ENCODE measurements at regions not wholly inside any gene's neighbourhood (a gene's known extent, or its start where the extent isn't known, plus 50 kb on each side); places are given as distances from the start of the nearest gene placed in this dataset.

DNA sequence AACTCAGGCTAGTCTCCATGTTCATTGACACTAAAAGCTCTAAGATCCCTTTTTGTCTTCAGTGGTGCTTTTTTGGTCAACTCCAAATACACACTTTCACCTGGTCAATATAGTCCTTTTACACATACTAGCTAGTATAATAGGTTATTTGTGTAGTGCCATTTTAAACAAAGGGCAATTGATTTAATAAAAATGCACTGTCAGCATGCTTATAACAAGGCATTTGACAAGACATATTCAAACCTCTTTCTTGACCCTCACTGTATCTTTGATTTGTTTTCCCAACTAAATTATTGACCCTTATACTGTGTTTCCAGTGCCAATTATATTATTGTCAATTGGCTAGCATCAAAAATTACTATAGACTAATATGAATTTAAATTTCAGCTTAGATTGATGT is 1117.6 kb upstream of the DDX18 start:
- Mint-ChIP-seq H3K4me3 (ENCODE audit: unreplicated experiment) (no peak overlapping the region), H3K27me3 (ENCODE audit: low read depth, unreplicated experiment) (no peaks in the 10 kb centered on the region), H3K27ac (ENCODE audit: unreplicated experiment) (no peak overlapping the region), H3K4me1 (ENCODE audit: low read depth, unreplicated experiment) (no peaks in the 10 kb centered on the region), H3K9me3 (ENCODE audit: unreplicated experiment) (no peaks in the 10 kb centered on the region), H3K36me3 (ENCODE audit: low read depth, unreplicated experiment) (no peaks in the 10 kb centered on the region)
- Histone ChIP-seq H3K79me2 (ENCODE audit: insufficient read depth, low read length) (no peaks in the 10 kb centered on the region), H2AFZ (ENCODE audit: low read depth, low read length) (no peak overlapping the region), H3K27ac (ENCODE audit: low read depth, low read length) (no peak overlapping the region), H3K4me1 (ENCODE audit: insufficient read depth, low read length) (no peaks in the 10 kb centered on the region), H3K9ac (ENCODE audit: low read length) (no peak overlapping the region), H3K36me3 (ENCODE audit: insufficient read depth, low read length) (no peaks in the 10 kb centered on the region), H3K9me3 (ENCODE audit: insufficient read depth, low read depth, low read length) (no peaks in the 10 kb centered on the region), H3K27me3 (ENCODE audit: insufficient read depth, low read length) (no peaks in the 10 kb centered on the region), H4K20me1 (ENCODE audit: insufficient read depth, low read length) (no peaks in the 10 kb centered on the region), H3K4me2 (ENCODE audit: low read length) (no peak overlapping the region), H3K4me3 (ENCODE audit: insufficient read depth, low read depth, low read length) (no peak overlapping the region)
- DNase-seq (ENCODE audit: low read depth) (no peak), FAIRE-seq (peak; percentile 39)
- TF ChIP-seq, protein P1, sequence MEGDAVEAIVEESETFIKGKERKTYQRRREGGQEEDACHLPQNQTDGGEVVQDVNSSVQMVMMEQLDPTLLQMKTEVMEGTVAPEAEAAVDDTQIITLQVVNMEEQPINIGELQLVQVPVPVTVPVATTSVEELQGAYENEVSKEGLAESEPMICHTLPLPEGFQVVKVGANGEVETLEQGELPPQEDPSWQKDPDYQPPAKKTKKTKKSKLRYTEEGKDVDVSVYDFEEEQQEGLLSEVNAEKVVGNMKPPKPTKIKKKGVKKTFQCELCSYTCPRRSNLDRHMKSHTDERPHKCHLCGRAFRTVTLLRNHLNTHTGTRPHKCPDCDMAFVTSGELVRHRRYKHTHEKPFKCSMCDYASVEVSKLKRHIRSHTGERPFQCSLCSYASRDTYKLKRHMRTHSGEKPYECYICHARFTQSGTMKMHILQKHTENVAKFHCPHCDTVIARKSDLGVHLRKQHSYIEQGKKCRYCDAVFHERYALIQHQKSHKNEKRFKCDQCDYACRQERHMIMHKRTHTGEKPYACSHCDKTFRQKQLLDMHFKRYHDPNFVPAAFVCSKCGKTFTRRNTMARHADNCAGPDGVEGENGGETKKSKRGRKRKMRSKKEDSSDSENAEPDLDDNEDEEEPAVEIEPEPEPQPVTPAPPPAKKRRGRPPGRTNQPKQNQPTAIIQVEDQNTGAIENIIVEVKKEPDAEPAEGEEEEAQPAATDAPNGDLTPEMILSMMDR (IDR thresholded peaks at IDR 0.05; ENCODE audit: insufficient read depth, low read depth, low read length), result no peak
- TF ChIP-seq EZH2 (IDR thresholded peaks at IDR 0.05; ENCODE audit: insufficient read depth, low read length), result no peak

DNA sequence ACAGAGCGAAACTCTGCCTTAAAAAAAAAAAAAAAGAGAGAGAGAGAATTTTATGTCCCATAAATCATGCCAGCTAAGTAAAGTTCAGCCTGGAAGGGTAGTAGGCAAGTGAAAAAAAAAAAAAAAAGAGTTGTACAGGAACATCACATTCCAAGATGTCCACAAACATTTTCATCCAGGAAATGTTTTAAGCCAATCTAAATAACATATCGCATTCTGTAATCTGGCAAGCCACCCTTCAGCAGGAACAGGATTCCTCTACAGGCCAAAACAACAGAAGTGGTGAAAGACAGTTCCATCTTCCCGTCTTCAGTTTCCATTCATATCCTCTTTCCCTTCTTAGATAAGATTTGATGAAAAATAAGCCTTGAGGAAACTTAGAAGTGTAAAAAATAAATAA is 1108.1 kb upstream of the DDX18 start:
- no peaks in the 10 kb centered on the region for H3K79me2 ChIP-seq (ENCODE audit: insufficient read depth, low read length)
- Mint-ChIP-seq H3K9me3 (ENCODE audit: unreplicated experiment) (peaks cover 2% of the 10 kb centered on the region), H3K27me3 (ENCODE audit: low read depth, unreplicated experiment) (no peaks in the 10 kb centered on the region), H3K36me3 (ENCODE audit: low read depth, unreplicated experiment) (no peaks in the 10 kb centered on the region), H3K4me1 (ENCODE audit: low read depth, unreplicated experiment) (no peaks in the 10 kb centered on the region), H3K4me3 (ENCODE audit: unreplicated experiment) (no peak overlapping the region), H3K27ac (ENCODE audit: unreplicated experiment) (no peak overlapping the region)
- H3K9me3 ChIP-seq (ENCODE audit: insufficient read depth, low read depth, low read length), result no peaks in the 10 kb centered on the region
- no peaks in the 10 kb centered on the region for H4K20me1 ChIP-seq (ENCODE audit: insufficient read depth, low read length)
- no peak overlapping the region for H3K27ac ChIP-seq (ENCODE audit: low read depth, low read length)
- no peaks in the 10 kb centered on the region for H3K27me3 ChIP-seq (ENCODE audit: insufficient read depth, low read length)
- H2AFZ ChIP-seq (ENCODE audit: low read depth, low read length), result no peak overlapping the region
- no peak for TF ChIP-seq EZH2 (IDR thresholded peaks at IDR 0.05; ENCODE audit: insufficient read depth, low read length)
- TF ChIP-seq, protein P1 (IDR thresholded peaks at IDR 0.05; ENCODE audit: insufficient read depth, low read depth, low read length), result no peak
- DNase-seq (ENCODE audit: low read depth) (no peak), FAIRE-seq (no peak)
- H3K36me3 ChIP-seq (ENCODE audit: insufficient read depth, low read length), result no peaks in the 10 kb centered on the region
- H3K9ac ChIP-seq (ENCODE audit: low read length), result no peak overlapping the region
- no peak overlapping the region for H3K4me3 ChIP-seq (ENCODE audit: insufficient read depth, low read depth, low read length)
- no peak overlapping the region for H3K4me2 ChIP-seq (ENCODE audit: low read length)
- H3K4me1 ChIP-seq (ENCODE audit: insufficient read depth, low read length), result no peaks in the 10 kb centered on the region

DNA sequence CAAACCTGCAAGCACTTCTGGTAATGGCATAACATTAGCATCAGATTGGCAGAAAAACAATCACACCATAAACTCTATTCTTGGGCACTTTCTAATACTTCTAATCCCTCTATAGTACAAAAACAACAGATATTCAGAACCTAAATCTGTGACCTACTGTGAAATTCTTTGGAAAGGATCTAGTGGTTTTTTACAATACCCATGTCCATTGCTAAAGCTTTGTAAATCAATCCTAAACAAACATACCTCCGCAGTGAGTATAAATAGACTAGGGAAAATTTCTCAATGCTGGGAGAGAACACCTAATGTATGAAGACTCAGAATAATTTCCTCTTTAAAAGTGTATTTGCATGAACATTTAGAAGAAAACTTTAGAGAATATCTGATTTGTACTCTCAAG is 1098.5 kb upstream of the DDX18 start:
- no peak overlapping the region for H3K27ac ChIP-seq (ENCODE audit: low read depth, low read length)
- H3K27me3 ChIP-seq (ENCODE audit: insufficient read depth, low read length), result no peaks in the 10 kb centered on the region
- no peak overlapping the region for H3K4me2 ChIP-seq (ENCODE audit: low read length)
- no peaks in the 10 kb centered on the region for H3K79me2 ChIP-seq (ENCODE audit: insufficient read depth, low read length)
- H3K9ac ChIP-seq (ENCODE audit: low read length), result no peak overlapping the region
- H3K4me3 Mint-ChIP-seq (ENCODE audit: unreplicated experiment), result no peak overlapping the region
- H3K27ac Mint-ChIP-seq (ENCODE audit: unreplicated experiment), result no peak overlapping the region
- DNase-seq (ENCODE audit: low read depth) (no peak), FAIRE-seq (no peak)
- H3K4me3 ChIP-seq (ENCODE audit: insufficient read depth, low read depth, low read length), result no peak overlapping the region
- H3K4me1 ChIP-seq (ENCODE audit: insufficient read depth, low read length), result no peaks in the 10 kb centered on the region
- no peaks in the 10 kb centered on the region for H4K20me1 ChIP-seq (ENCODE audit: insufficient read depth, low read length)
- H3K4me1 Mint-ChIP-seq (ENCODE audit: low read depth, unreplicated experiment), result peaks cover 25% of the 10 kb centered on the region
- H3K36me3 Mint-ChIP-seq (ENCODE audit: low read depth, unreplicated experiment), result no peaks in the 10 kb centered on the region
- no peaks in the 10 kb centered on the region for H3K9me3 ChIP-seq (ENCODE audit: insufficient read depth, low read depth, low read length)
- TF ChIP-seq EZH2 (IDR thresholded peaks at IDR 0.05; ENCODE audit: insufficient read depth, low read length), result no peak
- TF ChIP-seq, protein P1 (IDR thresholded peaks at IDR 0.05; ENCODE audit: insufficient read depth, low read depth, low read length), result no peak
- H3K9me3 Mint-ChIP-seq (ENCODE audit: unreplicated experiment), result no peaks in the 10 kb centered on the region
- H2AFZ ChIP-seq (ENCODE audit: low read depth, low read length), result no peak overlapping the region
- no peaks in the 10 kb centered on the region for H3K27me3 Mint-ChIP-seq (ENCODE audit: low read depth, unreplicated experiment)
- no peaks in the 10 kb centered on the region for H3K36me3 ChIP-seq (ENCODE audit: insufficient read depth, low read length)
